Endodermal cell (in vitro differentiated cells): ENCODE measurements at regions not wholly inside any gene's neighbourhood (a gene's known extent, or its start where the extent isn't known, plus 50 kb on each side); places are given as distances from the start of the nearest gene placed in this dataset.

ENCODE experiments used
- DNase-seq: peaks from one replicate; pipeline ENCODE4 v3.0.0-alpha.2; 2017
- H3K27ac ChIP-seq: 2 replicates; pipeline ENCODE4 v1.5.1; 2013; ENCODE audit warnings: mild to moderate bottlenecking, low read depth, low read length, moderate library complexity
- H3K27me3 ChIP-seq: 2 replicates; pipeline ENCODE4 v1.6.1; 2013; ENCODE audit warnings: mild to moderate bottlenecking, low read length, moderate library complexity; ENCODE audit not compliant: insufficient read depth, control insufficient read depth, poor library complexity, severe bottlenecking
- H3K36me3 ChIP-seq: 2 replicates; pipeline ENCODE4 v1.7.0; 2013; ENCODE audit warnings: mild to moderate bottlenecking, low read length, moderate library complexity; ENCODE audit not compliant: control insufficient read depth, insufficient read depth
- H3K4me1 ChIP-seq: one replicate; pipeline ENCODE4 v1.7.0; 2013; ENCODE audit warnings: low read length; ENCODE audit not compliant: control insufficient read depth, insufficient read depth
- H3K4me3 ChIP-seq: 2 replicates; pipeline ENCODE4 v1.5.1; 2013; ENCODE audit warnings: mild to moderate bottlenecking, low read length, moderate library complexity
- H3K9ac ChIP-seq: 2 replicates; pipeline ENCODE4 v1.6.1; 2013; ENCODE audit warnings: mild to moderate bottlenecking, low read length, moderate library complexity; ENCODE audit not compliant: poor library complexity, severe bottlenecking; ENCODE audit errors: extremely low read depth
- H3K9me3 ChIP-seq: 2 replicates; pipeline ENCODE4 v1.6.1; 2013; ENCODE audit warnings: mild to moderate bottlenecking, low read length, moderate library complexity; ENCODE audit not compliant: control insufficient read depth
- H3K27ac Mint-ChIP-seq: 2 replicates; pipeline ENCODE4 v1.8.0; 2020; ENCODE audit warnings: mixed read lengths
- H3K27me3 Mint-ChIP-seq: 2 replicates; pipeline ENCODE4 v1.8.0; 2021; ENCODE audit warnings: mild to moderate bottlenecking, mixed read lengths; ENCODE audit not compliant: insufficient read depth
- H3K36me3 Mint-ChIP-seq: 2 replicates; pipeline ENCODE4 v1.8.0; 2020; ENCODE audit warnings: low read depth, mixed read lengths
- H3K4me1 Mint-ChIP-seq: 2 replicates; pipeline ENCODE4 v1.8.0; 2020; ENCODE audit warnings: mixed read lengths
- H3K4me3 Mint-ChIP-seq: 2 replicates; pipeline ENCODE4 v1.8.0; 2020; ENCODE audit warnings: mild to moderate bottlenecking, moderate library complexity, mixed read lengths
- H3K9me3 Mint-ChIP-seq: 2 replicates; pipeline ENCODE4 v1.8.0; 2020; ENCODE audit warnings: mild to moderate bottlenecking, mixed read lengths
- CTCF ChIP-seq: fragments of 200-600 bp; sonication (generic); conservative IDR thresholded peaks from 2 replicates; pipeline ENCODE4 v1.5.0; 2021; ENCODE audit warnings: antibody characterized with exemption, mild to moderate bottlenecking
- WGBS, 2 experiments: methylation state at CpG; one replicate each; pipeline versions ENCODE4 v1.1.5 to v1.1.7; 2013; ENCODE audit warnings: missing lambda C conversion rate in 2 of 2, mixed read lengths in 1 of 2; ENCODE audit not compliant: insufficient coverage in 1 of 2, insufficient read length in 1 of 2; 5-methylcytosine and 5-hydroxymethylcytosine counted together

DNA sequence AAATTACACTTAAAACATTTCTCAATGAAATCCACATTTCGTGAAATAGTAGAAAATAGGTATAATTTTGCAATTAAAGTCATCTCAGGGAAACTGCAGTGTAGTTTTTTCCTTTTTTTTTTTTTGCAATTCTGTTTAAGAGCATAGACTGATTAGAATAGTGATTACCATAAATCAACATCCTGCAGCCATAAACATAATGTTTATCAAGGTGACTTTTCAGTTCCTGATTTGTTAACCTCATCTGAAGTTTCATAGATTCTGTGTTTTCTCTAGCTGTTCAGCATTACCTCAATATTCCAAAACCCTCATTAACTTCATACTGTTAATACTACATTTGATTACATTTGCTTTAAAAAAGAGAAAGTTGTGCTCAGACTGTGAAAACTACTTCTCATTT lies 286.3 kb upstream of the DACH1 start:
- no peaks in the 10 kb centered on the region for H3K9me3 ChIP-seq
- H3K9ac ChIP-seq, result no peak overlapping the region
- H3K36me3 ChIP-seq, result no peaks in the 10 kb centered on the region
- H3K27me3 ChIP-seq, result no peaks in the 10 kb centered on the region
- TF ChIP-seq CTCF, result no peak
- 71% methylated on average over 1 of the region's 1 CpG; no CpG with 5 or more reads in 1 of the 2 experiments for WGBS, 2 experiments
- no peak overlapping the region for H3K4me3 Mint-ChIP-seq
- peaks cover 7% of the 10 kb centered on the region for H3K4me1 Mint-ChIP-seq
- H3K9me3 Mint-ChIP-seq, result no peaks in the 10 kb centered on the region
- H3K4me3 ChIP-seq, result no peak overlapping the region
- no peak overlapping the region for H3K27ac Mint-ChIP-seq
- DNase-seq, result no peak
- no peaks in the 10 kb centered on the region for H3K36me3 Mint-ChIP-seq
- H3K27me3 Mint-ChIP-seq, result no peaks in the 10 kb centered on the region
- no peak overlapping the region for H3K27ac ChIP-seq
- H3K4me1 ChIP-seq, result no peaks in the 10 kb centered on the region

GRCh38 chr13:72151241-72151640 lies 284.2 kb upstream of the DACH1 start:
- H3K9me3 ChIP-seq, result no peaks in the 10 kb centered on the region
- no peak for TF ChIP-seq CTCF
- no peaks in the 10 kb centered on the region for H3K9me3 Mint-ChIP-seq
- H3K9ac ChIP-seq, result no peak overlapping the region
- H3K27ac ChIP-seq, result no peak overlapping the region
- no peak overlapping the region for H3K4me3 ChIP-seq
- no peak overlapping the region for H3K4me3 Mint-ChIP-seq
- no peaks in the 10 kb centered on the region for H3K4me1 ChIP-seq
- WGBS, 2 experiments, result 93 to 100% methylated on average over 2 of the region's 2 CpGs
- H3K27ac Mint-ChIP-seq, result no peak overlapping the region
- H3K36me3 Mint-ChIP-seq, result no peaks in the 10 kb centered on the region
- no peaks in the 10 kb centered on the region for H3K27me3 Mint-ChIP-seq
- H3K36me3 ChIP-seq, result no peaks in the 10 kb centered on the region
- no peak for DNase-seq
- H3K4me1 Mint-ChIP-seq, result peaks cover 7% of the 10 kb centered on the region
- no peaks in the 10 kb centered on the region for H3K27me3 ChIP-seq

- 84 to 89% methylated on average over 3 of the region's 3 CpGs for WGBS, 2 experiments
- H3K9me3 Mint-ChIP-seq, result no peaks in the 10 kb centered on the region
- no peak for DNase-seq
- no peak for TF ChIP-seq CTCF
- H3K27ac Mint-ChIP-seq, result no peak overlapping the region
- H3K9me3 ChIP-seq, result no peaks in the 10 kb centered on the region
- H3K27me3 ChIP-seq, result no peaks in the 10 kb centered on the region
- no peak overlapping the region for H3K4me3 Mint-ChIP-seq
- H3K36me3 Mint-ChIP-seq, result no peaks in the 10 kb centered on the region
- H3K4me1 ChIP-seq, result no peaks in the 10 kb centered on the region
- H3K9ac ChIP-seq, result no peak overlapping the region
- H3K4me3 ChIP-seq, result no peak overlapping the region
- H3K36me3 ChIP-seq, result no peaks in the 10 kb centered on the region
- no peaks in the 10 kb centered on the region for H3K27me3 Mint-ChIP-seq
- H3K4me1 Mint-ChIP-seq, result peaks cover 7% of the 10 kb centered on the region
- no peak overlapping the region for H3K27ac ChIP-seq
Measured at GRCh38 chr13:72150502-72150901, 283.5 kb upstream of the DACH1 start.
